KMS-11 (cell line): ENCODE measurements at regions not wholly inside any gene's neighbourhood (a gene's known extent, or its start where the extent isn't known, plus 50 kb on each side); places are given as distances from the start of the nearest gene placed in this dataset.

Experiments used
- H2AFZ ChIP-seq: fragments of 200-600 bp; sonication (generic); 2 replicates; pipeline ENCODE4 v1.6.1; 2016; ENCODE audit warnings: antibody characterized with exemption, mixed run types, low read depth
- H3K27ac ChIP-seq: fragments of 200-600 bp; sonication (generic); 2 replicates; pipeline ENCODE4 v1.6.1; 2016; ENCODE audit warnings: mild to moderate bottlenecking, mixed run types
- H3K27me3 ChIP-seq: fragments of 200-600 bp; sonication (generic); 2 replicates; pipeline ENCODE4 v1.6.1; 2017; ENCODE audit warnings: mild to moderate bottlenecking, low read depth, mixed run types, moderate library complexity; ENCODE audit not compliant: insufficient read depth
- H3K36me3 ChIP-seq: fragments of 200-600 bp; sonication (generic); 2 replicates; pipeline ENCODE4 v1.6.1; 2017; ENCODE audit warnings: mild to moderate bottlenecking, mixed run types; ENCODE audit not compliant: insufficient read depth
- H3K4me1 ChIP-seq: fragments of 200-600 bp; sonication (generic); 2 replicates; pipeline ENCODE4 v1.6.1; 2016; ENCODE audit warnings: mild to moderate bottlenecking, low read depth, mixed run types; ENCODE audit not compliant: poor library complexity, severe bottlenecking
- H3K4me2 ChIP-seq: fragments of 200-600 bp; sonication (generic); 2 replicates; pipeline ENCODE4 v1.7.0; 2016; ENCODE audit warnings: mild to moderate bottlenecking, mixed run types
- H3K4me3 ChIP-seq: fragments of 200-600 bp; sonication (generic); IDR thresholded peaks from 2 replicates; pipeline ENCODE4 v1.6.1; 2017; ENCODE audit warnings: low read depth, low read length, mixed read lengths; ENCODE audit not compliant: insufficient read depth
- H3K79me2 ChIP-seq: fragments of 200-600 bp; sonication (generic); 2 replicates; pipeline ENCODE4 v1.6.1; 2016; ENCODE audit warnings: low read depth, mixed run types; ENCODE audit not compliant: insufficient read depth
- H3K9ac ChIP-seq: fragments of 200-600 bp; sonication (generic); 2 replicates; pipeline ENCODE4 v1.6.1; 2016; ENCODE audit warnings: mild to moderate bottlenecking, mixed run types
- H4K20me1 ChIP-seq: fragments of 200-600 bp; sonication (generic); 2 replicates; pipeline ENCODE4 v1.6.1; 2016; ENCODE audit warnings: mild to moderate bottlenecking, mixed run types; ENCODE audit not compliant: insufficient read depth
- TF ChIP-seq, protein P1 (sequence below): fragments of 200-600 bp; sonication (generic); conservative IDR thresholded peaks from 2 replicates; pipeline ENCODE4 v1.6.1; 2017; ENCODE audit warnings: low read depth, mild to moderate bottlenecking, antibody characterized with exemption, low read length, moderate library complexity, mixed read lengths

DNA sequence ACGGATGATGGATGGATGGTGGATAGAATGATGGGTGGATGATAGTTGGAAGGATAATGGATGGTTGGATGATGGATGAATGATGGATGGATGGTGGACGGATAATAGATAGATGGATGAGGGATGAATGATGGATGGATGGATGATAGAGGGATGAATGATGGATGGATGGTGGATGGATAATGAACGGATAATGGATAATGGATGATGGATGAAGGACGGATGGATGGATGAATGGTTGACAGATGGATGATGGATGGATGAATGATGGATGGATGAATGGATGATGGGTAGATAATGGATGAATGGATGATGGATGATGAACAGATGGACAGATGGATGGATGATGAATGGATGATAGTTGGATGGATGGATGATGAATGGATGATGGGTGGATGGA is 255.1 kb downstream of the NPHP4 start:
- peaks cover 25% of the 10 kb centered on the region; the same call in 1 of the 2 replicates for H3K27me3 ChIP-seq

DNA sequence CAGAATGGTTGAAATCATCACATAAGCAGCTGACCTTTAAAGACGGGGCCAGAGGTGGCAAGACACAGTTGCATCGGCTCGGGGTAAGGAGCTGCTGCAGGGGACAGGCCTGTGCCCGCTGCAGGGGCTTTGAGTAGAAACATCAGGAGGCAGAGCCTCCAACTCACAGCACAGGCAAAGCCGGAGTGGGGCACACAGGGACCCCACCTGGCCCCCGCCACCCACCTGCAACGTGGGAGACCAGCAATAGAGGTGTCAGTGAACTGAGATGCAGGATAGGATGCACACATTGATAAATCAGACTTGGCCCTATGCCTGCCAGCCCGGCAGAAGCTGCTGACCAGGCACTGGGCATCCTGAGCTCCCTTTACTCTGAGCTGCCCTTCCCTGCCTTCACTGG is 257.2 kb downstream of the NPHP4 start:
- H3K27me3 ChIP-seq = peaks cover 34% of the 10 kb centered on the region; the same call in 1 of the 2 replicates
- H3K27ac ChIP-seq = no peak overlapping the region
- no peak overlapping the region for H2AFZ ChIP-seq
- H3K4me2 ChIP-seq = no peak overlapping the region
- no peak overlapping the region for H3K9ac ChIP-seq
- no peaks in the 10 kb centered on the region for H4K20me1 ChIP-seq
- H3K79me2 ChIP-seq = no peaks in the 10 kb centered on the region
- H3K4me3 ChIP-seq = no peak overlapping the region
- H3K4me1 ChIP-seq = no peaks in the 10 kb centered on the region
- H3K36me3 ChIP-seq = no peaks in the 10 kb centered on the region
- TF ChIP-seq, protein P1, sequence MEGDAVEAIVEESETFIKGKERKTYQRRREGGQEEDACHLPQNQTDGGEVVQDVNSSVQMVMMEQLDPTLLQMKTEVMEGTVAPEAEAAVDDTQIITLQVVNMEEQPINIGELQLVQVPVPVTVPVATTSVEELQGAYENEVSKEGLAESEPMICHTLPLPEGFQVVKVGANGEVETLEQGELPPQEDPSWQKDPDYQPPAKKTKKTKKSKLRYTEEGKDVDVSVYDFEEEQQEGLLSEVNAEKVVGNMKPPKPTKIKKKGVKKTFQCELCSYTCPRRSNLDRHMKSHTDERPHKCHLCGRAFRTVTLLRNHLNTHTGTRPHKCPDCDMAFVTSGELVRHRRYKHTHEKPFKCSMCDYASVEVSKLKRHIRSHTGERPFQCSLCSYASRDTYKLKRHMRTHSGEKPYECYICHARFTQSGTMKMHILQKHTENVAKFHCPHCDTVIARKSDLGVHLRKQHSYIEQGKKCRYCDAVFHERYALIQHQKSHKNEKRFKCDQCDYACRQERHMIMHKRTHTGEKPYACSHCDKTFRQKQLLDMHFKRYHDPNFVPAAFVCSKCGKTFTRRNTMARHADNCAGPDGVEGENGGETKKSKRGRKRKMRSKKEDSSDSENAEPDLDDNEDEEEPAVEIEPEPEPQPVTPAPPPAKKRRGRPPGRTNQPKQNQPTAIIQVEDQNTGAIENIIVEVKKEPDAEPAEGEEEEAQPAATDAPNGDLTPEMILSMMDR = no peak

More for the DNA sequence above, 255.1 kb downstream of the NPHP4 start:
- Histone ChIP-seq H3K9ac (no peak overlapping the region), H3K36me3 (no peaks in the 10 kb centered on the region), H3K4me2 (no peak overlapping the region), H3K79me2 (no peaks in the 10 kb centered on the region), H2AFZ (no peak overlapping the region), H4K20me1 (no peaks in the 10 kb centered on the region), H3K27ac (no peak overlapping the region), H3K4me1 (no peaks in the 10 kb centered on the region), H3K4me3 (no peak overlapping the region)
- TF ChIP-seq, protein P1 = no peak

DNA sequence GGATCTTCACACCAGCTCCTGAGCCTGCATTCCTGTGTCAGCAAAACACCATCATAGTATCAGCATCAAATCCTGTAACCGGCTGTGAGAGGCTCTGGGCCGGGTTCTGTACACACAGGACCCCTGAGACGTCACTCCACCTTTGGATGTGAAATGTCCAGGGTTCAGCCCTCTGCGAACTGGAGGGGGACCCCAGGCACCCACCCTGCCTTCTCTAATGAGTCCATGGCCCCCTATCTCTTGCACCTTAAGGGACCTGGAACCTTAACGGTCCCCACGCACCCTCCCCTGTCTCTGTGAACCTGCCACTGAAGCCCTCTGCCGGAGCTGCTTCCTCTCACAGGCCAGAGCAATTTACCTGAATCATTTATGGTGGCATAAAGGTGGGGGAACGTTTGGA is 257.8 kb downstream of the NPHP4 start:
- TF ChIP-seq, protein P1 = no peak
- H3K27me3 ChIP-seq = peaks cover 31% of the 10 kb centered on the region; the same call in 1 of the 2 replicates
- no peak overlapping the region for H3K4me2 ChIP-seq
- H2AFZ ChIP-seq = no peak overlapping the region
- H3K27ac ChIP-seq = no peak overlapping the region
- H3K4me3 ChIP-seq = no peak overlapping the region
- H3K4me1 ChIP-seq = no peaks in the 10 kb centered on the region
- H3K36me3 ChIP-seq = no peaks in the 10 kb centered on the region
- H4K20me1 ChIP-seq = no peaks in the 10 kb centered on the region
- H3K9ac ChIP-seq = no peak overlapping the region
- no peaks in the 10 kb centered on the region for H3K79me2 ChIP-seq

DNA sequence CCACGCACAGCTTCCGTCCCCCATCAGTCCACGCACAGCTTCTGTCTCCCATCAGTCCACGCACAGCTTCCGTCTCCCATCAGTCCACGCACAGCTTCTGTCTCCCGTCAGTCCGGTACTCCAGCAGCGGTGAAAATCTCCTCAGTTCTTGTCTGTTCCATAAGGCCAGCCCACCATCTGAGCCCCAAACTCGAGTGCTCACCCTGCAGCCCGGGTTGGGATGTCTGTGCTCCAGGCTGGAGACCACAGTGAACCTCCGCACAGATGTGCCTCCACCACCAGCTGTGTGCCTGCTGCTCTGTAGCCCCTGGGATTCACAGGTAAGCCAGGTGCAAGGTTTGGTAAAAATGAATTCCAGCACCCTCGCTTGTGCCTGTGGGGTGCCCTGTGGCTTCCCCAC is 258.6 kb downstream of the NPHP4 start:
- H3K79me2 ChIP-seq = no peaks in the 10 kb centered on the region
- no peaks in the 10 kb centered on the region for H4K20me1 ChIP-seq
- no peak overlapping the region for H3K4me3 ChIP-seq
- H3K4me1 ChIP-seq = no peaks in the 10 kb centered on the region
- H3K27ac ChIP-seq = no peak overlapping the region
- no peak overlapping the region for H2AFZ ChIP-seq
- no peak overlapping the region for H3K4me2 ChIP-seq
- no peak overlapping the region for H3K9ac ChIP-seq
- H3K36me3 ChIP-seq = no peaks in the 10 kb centered on the region
- TF ChIP-seq, protein P1 = no peak
- peaks cover 31% of the 10 kb centered on the region; the same call in 1 of the 2 replicates for H3K27me3 ChIP-seq
